Keratinocyte (primary cell): ENCODE measurements at regions not wholly inside any gene's neighbourhood (a gene's known extent, or its start where the extent isn't known, plus 50 kb on each side); places are given as distances from the start of the nearest gene placed in this dataset.

Experiments
- DNase-seq: peaks from one replicate; pipeline ENCODE4 v3.0.0-alpha.2; 2011; ENCODE audit warnings: low read depth, missing footprints, low spot score
- FAIRE-seq: peaks from 2 replicates; lab custom pipeline; 2011; peaks lifted over from hg19 to GRCh38; lab: Jason Lieb, UNC
- H2AFZ ChIP-seq: 2 replicates; pipeline ENCODE4 v1.6.0; 2012; ENCODE audit warnings: low read length, control low read depth, inconsistent platforms; ENCODE audit not compliant: control insufficient read depth
- H3K27ac ChIP-seq: 2 replicates; pipeline ENCODE4 v1.5.1; 2011; ENCODE audit warnings: low read length; ENCODE audit not compliant: control insufficient read depth, insufficient read depth
- H3K27me3 ChIP-seq: 3 replicates; pipeline ENCODE4 v1.6.0; 2011; ENCODE audit warnings: low read length; ENCODE audit not compliant: control insufficient read depth, insufficient read depth; ENCODE audit errors: extremely low read depth
- H3K36me3 ChIP-seq, 2 experiments: 2 replicates in 1 of 2; 3 replicates in 1 of 2; pipeline ENCODE4 v1.5.1; 2011; ENCODE audit warnings: low read length in 2 of 2, mild to moderate bottlenecking in 1 of 2; ENCODE audit not compliant: control insufficient read depth in 2 of 2, insufficient read depth in 2 of 2; ENCODE audit errors: extremely low read depth in 1 of 2
- H3K4me1 ChIP-seq: 3 replicates; pipeline ENCODE4 v1.5.1; 2011; ENCODE audit warnings: low read length; ENCODE audit not compliant: control insufficient read depth, insufficient read depth; ENCODE audit errors: extremely low read depth
- H3K4me2 ChIP-seq: 3 replicates; pipeline ENCODE4 v1.6.0; 2011; ENCODE audit warnings: low read depth, low read length; ENCODE audit not compliant: control insufficient read depth, insufficient read depth; ENCODE audit errors: extremely low read depth
- H3K4me3 ChIP-seq, 3 experiments: fragments of 200-600 bp in 1 of 3; sonication (generic) in 1 of 3; 2 replicates in 2 of 3; 3 replicates in 1 of 3; pipeline ENCODE4 v1.5.1; 2011 to 2016; ENCODE audit warnings: low read length in 3 of 3, mild to moderate bottlenecking in 3 of 3, control low read depth in 2 of 3, inconsistent platforms in 1 of 3, low read depth in 1 of 3, mixed read lengths in 1 of 3, mixed run types in 1 of 3, moderate library complexity in 1 of 3; ENCODE audit not compliant: control insufficient read depth in 2 of 3, insufficient read depth in 2 of 3; ENCODE audit errors: extremely low read depth in 1 of 3
- H3K79me2 ChIP-seq: 2 replicates; pipeline ENCODE4 v1.6.0; 2012; ENCODE audit warnings: low read length; ENCODE audit not compliant: control insufficient read depth, insufficient read depth
- H3K9ac ChIP-seq: 3 replicates; pipeline ENCODE4 v1.6.0; 2011; ENCODE audit warnings: low read length; ENCODE audit not compliant: control insufficient read depth, insufficient read depth; ENCODE audit errors: extremely low read depth
- H3K9me1 ChIP-seq: 3 replicates; pipeline ENCODE4 v1.6.0; 2011; ENCODE audit warnings: low read length; ENCODE audit not compliant: control insufficient read depth, insufficient read depth; ENCODE audit errors: extremely low read depth
- H3K9me3 ChIP-seq: 2 replicates; pipeline ENCODE4 v1.5.1; 2012; ENCODE audit warnings: low read depth, low read length; ENCODE audit not compliant: control insufficient read depth
- H4K20me1 ChIP-seq: 3 replicates; pipeline ENCODE4 v1.6.0; 2011; ENCODE audit warnings: low read length; ENCODE audit not compliant: control insufficient read depth, insufficient read depth; ENCODE audit errors: extremely low read depth
- EZH2 ChIP-seq: IDR thresholded peaks from one replicate; pipeline ENCODE4 v1.6.1; 2012; ENCODE audit warnings: inconsistent platforms, mild to moderate bottlenecking, low read length, moderate library complexity
- dilution Hi-C: fragments of 300-500 bp; cut with MboI; formaldehyde crosslinking; loops from one replicate; pipeline ENCODE4 v1.7.0; 2020; ENCODE audit warnings: low sequenced_read_pairs; ENCODE audit not compliant: extremely low pct_ligation_motif_present
- TF ChIP-seq, protein P1 (sequence below), 3 experiments: IDR thresholded peaks in 1 of 3; conservative IDR thresholded peaks in 1 of 3; optimal IDR thresholded peaks in 1 of 3; 2 replicates in 2 of 3; 3 replicates in 1 of 3; pipeline versions ENCODE3 to v1.5.1; 2011; ENCODE audit warnings: low read length in 3 of 3, mild to moderate bottlenecking in 3 of 3, moderate library complexity in 2 of 3, control low read depth in 1 of 3, inconsistent platforms in 1 of 3; ENCODE audit not compliant: insufficient read depth in 2 of 3; ENCODE audit errors: extremely low read depth in 1 of 3

DNA sequence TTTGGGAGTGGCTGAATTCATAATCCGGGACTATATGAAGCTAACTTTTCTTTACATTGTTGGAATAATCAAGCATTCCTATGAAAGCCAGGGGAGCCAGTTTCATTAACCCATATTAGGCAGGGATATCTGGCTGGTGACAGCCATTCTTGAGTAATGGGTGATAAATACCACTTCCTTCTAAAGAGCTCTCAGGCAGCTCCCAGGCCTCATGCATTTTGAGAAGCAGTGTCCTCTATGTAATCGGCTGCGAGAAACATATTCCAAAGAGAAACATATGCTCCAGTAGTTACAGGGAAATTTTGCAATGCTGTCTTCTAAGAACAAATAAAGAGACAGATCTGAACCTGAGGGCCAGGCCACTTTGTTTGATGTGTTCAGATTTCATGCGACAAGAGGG is 83.1 kb downstream of the MSX2 start:
- TF ChIP-seq, protein P1, sequence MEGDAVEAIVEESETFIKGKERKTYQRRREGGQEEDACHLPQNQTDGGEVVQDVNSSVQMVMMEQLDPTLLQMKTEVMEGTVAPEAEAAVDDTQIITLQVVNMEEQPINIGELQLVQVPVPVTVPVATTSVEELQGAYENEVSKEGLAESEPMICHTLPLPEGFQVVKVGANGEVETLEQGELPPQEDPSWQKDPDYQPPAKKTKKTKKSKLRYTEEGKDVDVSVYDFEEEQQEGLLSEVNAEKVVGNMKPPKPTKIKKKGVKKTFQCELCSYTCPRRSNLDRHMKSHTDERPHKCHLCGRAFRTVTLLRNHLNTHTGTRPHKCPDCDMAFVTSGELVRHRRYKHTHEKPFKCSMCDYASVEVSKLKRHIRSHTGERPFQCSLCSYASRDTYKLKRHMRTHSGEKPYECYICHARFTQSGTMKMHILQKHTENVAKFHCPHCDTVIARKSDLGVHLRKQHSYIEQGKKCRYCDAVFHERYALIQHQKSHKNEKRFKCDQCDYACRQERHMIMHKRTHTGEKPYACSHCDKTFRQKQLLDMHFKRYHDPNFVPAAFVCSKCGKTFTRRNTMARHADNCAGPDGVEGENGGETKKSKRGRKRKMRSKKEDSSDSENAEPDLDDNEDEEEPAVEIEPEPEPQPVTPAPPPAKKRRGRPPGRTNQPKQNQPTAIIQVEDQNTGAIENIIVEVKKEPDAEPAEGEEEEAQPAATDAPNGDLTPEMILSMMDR (optimal IDR thresholded peaks at IDR 0.05 in 1 of 3, IDR thresholded peaks at IDR 0.05 in 1 of 3, conservative IDR thresholded peaks at IDR 0.05 in 1 of 3; ENCODE audit: extremely low read depth in 1 of 3, insufficient read depth in 2 of 3, low read length in 3 of 3): no peak
- no peak for TF ChIP-seq EZH2
- H3K4me1 ChIP-seq: no peaks in the 10 kb centered on the region
- no peaks in the 10 kb centered on the region for H3K36me3 ChIP-seq
- H3K27ac ChIP-seq: no peak overlapping the region
- H2AFZ ChIP-seq: no peak overlapping the region
- DNase-seq: no peak
- H3K4me2 ChIP-seq: no peak overlapping the region
- no peak overlapping the region for H3K9ac ChIP-seq
- no peaks in the 10 kb centered on the region for H4K20me1 ChIP-seq
- FAIRE-seq: no peak
- no peaks in the 10 kb centered on the region for H3K9me1 ChIP-seq
- no peak overlapping the region for H3K4me3 ChIP-seq
- no peaks in the 10 kb centered on the region for H3K27me3 ChIP-seq
- H3K79me2 ChIP-seq: no peaks in the 10 kb centered on the region
- no peaks in the 10 kb centered on the region for H3K9me3 ChIP-seq
- dilution Hi-C loops: no loop called here

DNA sequence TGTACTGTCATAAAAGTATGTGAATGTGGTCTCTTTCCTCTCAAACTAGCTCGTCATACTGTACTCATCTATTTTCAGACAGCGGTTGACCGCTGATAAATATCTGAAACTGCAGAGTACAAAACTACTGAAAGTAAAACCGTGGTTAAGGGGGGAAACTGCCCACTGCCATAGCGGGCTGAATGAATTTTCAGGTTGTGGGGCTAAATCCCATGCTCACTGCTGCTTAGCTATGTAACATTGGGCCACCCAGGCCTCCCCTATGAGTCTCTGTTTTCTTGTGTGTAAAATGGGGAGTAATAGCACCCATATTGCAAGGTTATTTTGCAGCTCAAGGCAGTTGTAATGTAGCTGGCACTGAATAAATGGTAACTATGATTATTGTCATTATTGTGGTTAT is 82.3 kb downstream of the MSX2 start:
- H3K4me1 ChIP-seq: no peaks in the 10 kb centered on the region
- H4K20me1 ChIP-seq: no peaks in the 10 kb centered on the region
- FAIRE-seq (no peak), DNase-seq (no peak)
- no peak overlapping the region for H3K27ac ChIP-seq
- no peak overlapping the region for H3K4me3 ChIP-seq
- H3K9me1 ChIP-seq: no peaks in the 10 kb centered on the region
- no peak for TF ChIP-seq EZH2
- TF ChIP-seq, protein P1 (optimal IDR thresholded peaks at IDR 0.05 in 1 of 3, IDR thresholded peaks at IDR 0.05 in 1 of 3, conservative IDR thresholded peaks at IDR 0.05 in 1 of 3; ENCODE audit: extremely low read depth in 1 of 3, insufficient read depth in 2 of 3, low read length in 3 of 3): no peak
- dilution Hi-C loops: no loop called here
- no peak overlapping the region for H3K4me2 ChIP-seq
- H3K36me3 ChIP-seq: no peaks in the 10 kb centered on the region
- no peaks in the 10 kb centered on the region for H3K79me2 ChIP-seq
- no peaks in the 10 kb centered on the region for H3K9me3 ChIP-seq
- no peak overlapping the region for H3K9ac ChIP-seq
- no peak overlapping the region for H2AFZ ChIP-seq
- no peaks in the 10 kb centered on the region for H3K27me3 ChIP-seq
